Left hindlimb (tissue), 1 donor: ENCODE measurements at regions not wholly inside any gene's neighbourhood (a gene's known extent, or its start where the extent isn't known, plus 50 kb on each side); places are given as distances from the start of the nearest gene placed in this dataset.
"Not testable (repeated sequence)": the region's sequence is repeated elsewhere in the genome, so short reads cannot be mapped to it uniquely, and the experiment has no call there.

Experiments used
- DNase-seq: peaks from one replicate; pipeline ENCODE4 v3.0.0-alpha.2; 2018

DNA sequence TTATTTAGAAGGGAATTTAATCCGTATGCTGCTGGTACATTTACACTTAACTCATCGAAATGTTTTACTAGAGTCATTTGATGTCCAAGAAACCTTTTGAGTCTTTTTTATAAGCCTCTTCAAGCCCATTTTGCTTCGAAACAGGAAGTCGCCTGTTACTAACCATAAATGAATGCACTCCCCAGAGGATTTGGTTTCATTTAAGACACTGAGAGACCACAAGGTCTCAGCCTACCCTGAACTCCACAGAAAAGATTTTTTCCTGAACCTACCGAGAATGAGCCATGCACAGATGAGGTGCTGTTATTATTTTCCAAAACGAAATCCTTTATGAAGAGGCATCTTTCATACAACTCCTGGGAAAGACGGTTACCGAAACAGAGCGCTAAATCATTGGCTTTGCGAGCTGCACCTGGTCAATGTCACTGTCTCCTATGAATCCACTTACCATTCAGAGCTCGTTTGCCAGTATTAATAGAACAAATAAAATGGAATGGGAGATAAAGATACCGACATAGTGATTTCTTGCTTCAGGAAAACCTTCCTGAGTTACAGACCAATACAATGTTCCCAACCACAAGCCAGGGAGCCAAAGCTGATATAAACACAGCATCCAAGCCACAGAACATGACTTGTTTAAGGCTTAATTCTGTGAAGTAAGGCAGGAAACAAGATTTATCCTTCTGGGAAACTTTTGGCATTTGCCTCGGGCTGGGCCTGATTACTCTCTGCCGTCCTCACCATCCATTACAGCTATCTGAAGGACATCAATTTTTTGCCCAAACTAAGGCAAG is 382.1 kb downstream of the OSR1 start:
- peak; percentile 60 for DNase-seq

DNA sequence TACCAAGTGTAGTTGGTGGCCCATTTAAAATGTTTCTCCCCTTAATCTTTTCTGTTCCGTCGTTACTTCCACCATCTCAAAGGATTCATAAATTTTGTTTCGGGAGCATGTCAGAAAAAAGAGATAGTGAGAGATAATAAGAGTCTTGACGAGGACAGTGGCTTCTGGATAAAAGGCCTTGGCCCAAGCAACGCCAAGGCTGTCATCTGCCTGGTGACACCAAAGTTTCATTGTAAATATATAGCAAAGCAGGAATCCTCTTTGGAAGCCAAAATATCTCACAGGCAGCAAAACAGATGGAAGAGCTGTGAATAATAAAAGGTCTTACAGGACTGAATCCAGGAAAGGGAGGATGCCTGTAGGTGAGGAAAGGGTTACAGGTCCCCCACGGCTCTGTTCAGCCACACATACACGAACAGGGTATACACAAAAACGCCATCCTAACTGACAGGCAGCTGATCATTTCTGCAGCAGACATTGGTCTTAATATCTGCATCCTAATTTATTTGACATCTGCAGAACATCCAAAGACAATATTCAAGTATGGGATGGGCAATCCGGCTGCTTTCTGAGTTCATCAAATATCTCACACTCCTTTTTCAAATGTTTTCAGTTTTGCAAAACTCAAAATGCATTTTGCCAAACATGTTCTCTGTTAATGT is 382.8 kb downstream of the OSR1 start:
- peak; percentile 33 for DNase-seq

GRCh38 chr2:18971628-18972027 is 382.3 kb upstream of the NT5C1B start:
- no peak for DNase-seq

GRCh38 chr2:18971069-18971378 is 381.7 kb upstream of the NT5C1B start:
- no peak for DNase-seq

DNA sequence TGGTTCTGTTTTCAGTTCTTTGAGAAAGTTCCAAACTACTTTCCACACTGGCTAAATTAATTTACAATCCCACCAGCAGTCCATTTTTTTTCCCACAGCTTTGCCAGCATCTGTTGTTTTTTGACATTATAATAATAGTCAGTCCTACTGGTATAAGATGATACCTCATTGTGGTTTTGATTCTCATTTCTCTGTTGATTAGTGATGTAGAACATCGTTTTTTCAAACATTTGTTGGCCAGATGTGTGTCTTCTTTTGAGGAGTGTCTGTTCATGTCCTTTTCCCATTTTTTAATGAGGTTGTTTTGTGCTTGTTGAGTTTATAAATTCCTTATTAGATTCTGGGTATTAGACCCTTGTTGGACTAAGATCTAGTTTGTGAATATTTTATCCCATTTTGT is 376.8 kb upstream of the NT5C1B start:
- DNase-seq = no peak

DNA sequence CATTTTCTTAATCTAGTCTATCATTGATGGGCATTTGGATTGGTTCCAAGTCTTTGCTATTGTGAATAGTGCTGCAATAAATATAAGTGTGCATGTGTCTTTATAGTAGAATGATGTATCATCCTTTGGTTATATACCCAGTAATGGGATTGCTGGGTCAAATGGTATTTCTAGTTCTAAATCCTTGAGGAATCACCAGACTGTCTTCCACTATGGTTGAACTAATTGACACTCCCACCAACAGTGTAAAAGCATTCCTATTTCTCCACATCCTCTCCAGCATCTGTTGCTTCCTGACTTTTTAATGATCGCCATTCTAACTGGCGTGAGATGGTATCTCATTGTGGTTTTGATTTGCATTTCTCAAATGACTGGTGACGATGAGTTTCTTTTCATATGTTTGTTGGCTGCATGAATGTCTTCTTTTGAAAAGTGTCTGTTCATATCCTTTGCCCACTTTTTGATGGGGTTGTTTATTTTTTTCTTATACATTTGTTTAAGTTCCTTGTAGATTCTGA is 374.4 kb upstream of the NT5C1B start:
- not testable (repeated sequence) for DNase-seq

GRCh38 chr2:18961991-18962421 is 372.6 kb upstream of the NT5C1B start:
- DNase-seq = no peak

DNA sequence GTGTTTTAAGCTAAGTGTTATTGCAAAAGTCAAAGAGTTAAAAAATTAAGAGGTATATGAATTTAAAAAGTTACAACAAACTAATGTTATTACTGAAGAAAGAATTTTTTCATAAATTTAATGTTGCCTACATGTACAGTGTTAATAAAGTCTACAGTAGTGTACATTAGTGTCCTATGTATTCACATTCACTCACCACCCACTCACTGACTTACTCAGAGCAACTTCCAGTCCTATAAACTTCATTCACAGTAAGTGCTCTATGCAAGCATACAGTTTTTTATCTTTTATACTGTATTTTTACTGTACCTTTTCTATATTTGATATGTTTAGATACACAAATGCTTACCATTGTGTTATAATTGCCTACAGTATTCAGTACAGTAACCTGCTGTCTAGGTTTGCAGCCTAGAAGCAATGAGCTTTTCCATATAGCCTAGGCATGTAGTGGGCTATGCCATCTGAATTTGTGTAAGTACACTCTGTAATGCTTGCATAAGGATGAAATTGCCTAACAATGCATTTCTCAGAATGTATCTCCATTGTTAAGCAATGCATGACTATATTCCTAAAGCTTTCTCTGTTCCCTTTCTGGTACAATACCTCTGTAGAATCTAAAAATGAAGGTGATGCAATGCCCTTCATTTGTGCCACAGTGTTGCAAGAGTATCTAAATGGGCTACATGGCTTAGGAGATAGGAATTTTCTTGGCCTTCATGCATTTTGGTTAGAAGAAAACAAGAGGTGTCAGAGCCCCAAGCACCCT is 370.8 kb upstream of the NT5C1B start:
- no peak for DNase-seq

GRCh38 chr2:18959200-18959599 is 369.8 kb upstream of the NT5C1B start:
- no peak for DNase-seq

- no peak for DNase-seq
Observed at GRCh38 chr2:18957909-18958308, 368.5 kb upstream of the NT5C1B start.

DNA sequence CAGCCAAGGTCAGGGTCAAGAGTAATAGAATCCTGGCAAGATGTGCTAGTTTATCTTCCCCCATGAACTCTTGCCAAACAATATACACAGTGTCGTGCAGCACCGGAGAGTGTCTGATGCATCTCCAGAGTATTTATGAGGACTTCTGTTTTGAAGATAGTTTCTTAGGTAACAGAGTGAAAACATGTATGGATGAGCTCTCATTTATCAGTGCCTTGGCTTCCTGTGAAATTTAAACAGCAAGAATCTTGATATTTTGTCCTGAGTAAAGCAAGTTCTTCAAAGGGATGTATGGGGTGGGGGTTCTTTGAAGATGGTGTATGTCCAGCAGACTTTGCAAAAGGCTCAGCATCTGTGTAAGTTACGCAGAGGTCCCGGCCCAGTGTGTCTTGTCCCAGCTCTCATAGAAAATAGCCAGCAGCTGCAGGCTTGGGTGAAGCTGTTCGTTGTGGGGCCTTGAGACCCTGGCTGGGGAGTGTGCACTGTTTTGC is 361.0 kb upstream of the NT5C1B start:
- DNase-seq = peak; percentile 52

DNA sequence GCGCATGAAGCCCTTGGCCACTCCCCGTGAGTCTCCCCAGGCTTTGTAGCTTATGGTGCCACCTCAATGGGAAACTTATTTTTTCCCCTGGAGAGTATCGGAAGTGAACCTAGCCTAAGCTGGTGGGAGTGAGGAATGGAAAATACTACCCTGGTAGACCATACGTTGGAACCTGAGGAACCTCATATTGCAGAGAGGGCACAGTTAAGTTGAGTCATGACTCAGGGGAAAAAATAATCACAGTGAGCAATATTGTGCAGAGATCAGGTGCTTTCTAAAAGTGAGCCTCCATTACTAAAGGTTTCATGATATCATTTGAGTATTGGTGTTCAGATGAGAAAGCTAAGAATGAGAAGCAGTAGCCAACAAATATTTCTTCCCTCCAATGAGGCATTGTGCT is 360.5 kb upstream of the NT5C1B start:
- DNase-seq = no peak

- DNase-seq = no peak
Observed at GRCh38 chr2:18940184-18940583, 350.8 kb upstream of the NT5C1B start.

DNA sequence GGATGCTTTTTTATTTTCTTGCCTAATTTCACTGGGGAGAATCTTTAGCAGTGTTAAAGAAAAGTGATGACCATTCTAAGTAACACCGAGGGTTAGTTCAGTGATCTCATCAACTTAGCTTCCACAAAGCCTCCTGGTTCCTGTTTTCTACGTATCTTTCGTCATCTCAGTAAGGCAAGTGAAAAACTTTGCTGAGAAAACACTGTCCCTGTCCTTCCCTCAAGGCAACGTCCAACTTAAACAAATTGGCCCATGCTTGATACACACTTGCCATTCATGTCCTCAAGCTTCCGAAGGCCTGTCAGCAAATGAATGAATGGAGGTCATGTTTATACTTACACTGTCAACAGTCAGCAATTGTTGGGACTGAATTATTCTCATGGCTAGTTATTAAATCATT is 350.4 kb upstream of the NT5C1B start:
- DNase-seq = not testable (repeated sequence)

- DNase-seq = no peak
Observed at GRCh38 chr2:18934886-18935285, 345.5 kb upstream of the NT5C1B start.

DNA sequence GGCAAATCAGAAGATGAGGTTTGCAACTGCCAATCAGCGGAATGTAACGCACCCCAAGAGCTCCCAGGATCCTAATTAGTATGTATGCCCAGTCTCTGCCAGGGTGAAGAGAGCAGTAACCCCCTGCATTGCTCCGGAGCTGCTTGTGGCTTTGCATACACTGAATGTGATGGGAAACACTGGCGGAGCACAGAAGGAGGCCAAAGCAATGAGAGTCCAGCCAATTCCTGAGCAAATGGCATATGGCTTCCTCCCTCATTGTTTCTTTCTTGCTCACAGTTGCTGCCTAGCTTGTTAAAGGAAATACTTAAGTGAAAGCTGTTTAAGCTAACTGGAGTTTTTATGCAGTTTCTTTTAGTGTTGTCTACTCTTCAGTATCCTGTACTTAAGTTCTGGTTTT is 343.5 kb upstream of the NT5C1B start:
- no peak for DNase-seq

DNA sequence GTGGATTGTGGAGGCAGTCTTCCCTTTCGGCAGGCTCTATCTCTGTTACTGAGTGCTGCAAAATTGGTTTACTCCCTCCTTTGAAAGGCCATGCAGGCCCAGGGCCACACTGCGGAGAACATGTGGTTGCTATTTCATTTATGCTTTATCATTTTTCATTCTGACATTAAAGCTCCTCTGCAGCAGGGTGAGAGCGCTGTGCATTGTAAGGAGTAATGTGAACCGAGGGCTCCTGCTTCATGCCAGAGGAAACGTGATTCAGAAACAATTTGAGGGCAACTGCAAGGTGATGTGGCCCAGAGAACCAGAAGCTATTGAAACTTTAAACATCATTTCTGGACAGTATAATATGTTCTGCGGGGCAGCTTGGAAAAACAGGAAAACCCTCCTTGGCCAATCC is 341.6 kb upstream of the NT5C1B start:
- no peak for DNase-seq

GRCh38 chr2:18927525-18928232 is 338.3 kb upstream of the NT5C1B start:
- no peak for DNase-seq

DNA sequence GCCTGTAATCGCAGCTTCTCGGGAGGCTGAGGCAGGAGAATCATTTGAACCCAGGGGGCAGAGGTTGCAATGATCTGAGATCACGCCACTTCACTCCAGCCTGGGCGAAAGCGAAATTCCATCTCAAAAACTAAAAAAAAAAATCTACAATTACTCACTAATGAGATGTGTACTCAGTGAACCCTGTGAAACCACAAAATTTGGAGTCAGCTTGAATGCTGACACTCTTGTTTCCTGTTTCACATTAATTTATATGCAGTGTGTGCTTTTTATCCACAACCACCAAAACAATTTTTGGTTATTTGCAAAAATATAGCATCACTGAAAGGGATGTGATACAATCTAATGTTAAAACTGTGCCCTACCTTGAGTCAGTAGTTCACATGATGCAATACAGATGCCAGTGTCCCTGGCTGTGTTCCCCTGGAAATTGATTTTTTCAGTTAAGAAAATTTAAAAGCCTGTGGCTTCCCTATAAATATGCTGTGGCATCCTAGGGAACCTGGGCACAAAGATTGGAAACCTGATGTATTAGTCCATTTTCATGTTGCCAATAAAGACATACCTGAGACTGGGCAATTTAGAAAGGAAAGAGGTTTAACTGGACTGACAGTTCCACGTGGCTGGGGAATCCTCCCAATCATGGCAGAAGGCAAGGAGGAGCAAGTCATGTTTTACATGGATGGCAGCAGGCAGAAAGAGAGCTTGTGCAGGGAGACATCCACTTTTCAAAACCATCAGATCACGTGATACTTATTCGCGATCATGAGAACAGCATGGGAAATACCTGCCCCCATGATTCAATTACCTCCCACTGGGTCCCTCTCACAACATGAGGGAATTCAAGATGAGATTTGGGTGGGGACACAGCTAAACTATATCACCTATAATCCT is 337.5 kb upstream of the NT5C1B start:
- no peak for DNase-seq

- DNase-seq = no peak
Observed at GRCh38 chr2:18925296-18925695, 335.9 kb upstream of the NT5C1B start.

DNA sequence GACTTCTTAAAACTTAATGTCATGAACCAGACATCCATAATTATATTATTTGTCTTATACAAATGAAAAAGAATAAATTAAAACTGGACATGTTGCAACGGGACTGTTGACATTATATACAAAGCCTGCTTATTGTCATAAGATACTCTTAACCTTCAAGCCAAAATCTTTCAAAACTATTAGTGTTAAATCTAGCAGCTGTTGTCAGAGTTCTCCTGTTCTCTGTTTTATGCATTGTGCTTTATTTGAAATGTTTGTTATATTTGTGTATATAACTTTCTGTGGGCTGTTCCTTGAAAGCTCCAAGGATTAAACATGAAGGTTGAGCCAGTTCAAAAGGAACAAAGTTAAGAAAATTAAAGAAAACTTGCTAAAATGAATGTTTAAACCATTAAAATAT is 335.5 kb upstream of the NT5C1B start:
- no peak for DNase-seq

GRCh38 chr2:18924386-18924785 is 335.0 kb upstream of the NT5C1B start:
- no peak for DNase-seq
